PC-9 (cell line): ENCODE measurements at regions not wholly inside any gene's neighbourhood (a gene's known extent, or its start where the extent isn't known, plus 50 kb on each side); places are given as distances from the start of the nearest gene placed in this dataset.

Source experiments
- BruUV-seq: library from RNA; stranded (reverse); fragments of 400-500 nt; replicated peaks from 2 replicates; lab custom pipeline; 2021; lab: Mats Ljungman, UMichigan
- CTCF ChIA-PET: fragments of 300-600 bp; sonication (Branson Sonifier 250); formaldehyde crosslinking; loops from one replicate; lab custom pipeline; 2022; ENCODE audit warnings: antibody characterized with exemption; lab: Charles Lee
- POLR2A ChIA-PET: fragments of 300-600 bp; sonication (Branson Sonifier 250); formaldehyde crosslinking; loops from one replicate; lab custom pipeline; 2022; ENCODE audit warnings: antibody characterized with exemption; ENCODE audit not compliant: unreplicated experiment; lab: Charles Lee
- DNase-seq, 2 experiments: peaks; one replicate each; pipeline versions ENCODE4 v3.0.0 to v3.0.0-alpha.2; 2015 to 2022; ENCODE audit warnings: mixed read lengths in 1 of 2
- H2AFZ ChIP-seq: fragments of 200-600 bp; sonication (generic); 2 replicates; pipeline ENCODE4 v1.8.1; 2017; ENCODE audit warnings: antibody characterized with exemption
- H3F3A ChIP-seq: fragments of 200-600 bp; sonication (generic); 2 replicates; pipeline ENCODE4 v1.8.1; 2017; ENCODE audit warnings: antibody characterized with exemption, mild to moderate bottlenecking, low read depth; ENCODE audit not compliant: insufficient read depth
- H3K27ac ChIP-seq: fragments of 200-600 bp; sonication (generic); 2 replicates; pipeline ENCODE4 v1.6.1; 2016; ENCODE audit warnings: mixed run types
- H3K27me3 ChIP-seq: fragments of 200-600 bp; sonication (generic); 2 replicates; pipeline ENCODE4 v1.6.1; 2016; ENCODE audit warnings: low read depth, mixed run types; ENCODE audit not compliant: insufficient read depth
- H3K36me3 ChIP-seq: fragments of 200-600 bp; sonication (generic); 2 replicates; pipeline ENCODE4 v1.6.1; 2016; ENCODE audit warnings: low read depth, mixed run types
- H3K4me1 ChIP-seq: fragments of 200-600 bp; sonication (generic); replicated peaks from 2 replicates; pipeline ENCODE4 v1.6.1; 2016; ENCODE audit warnings: mixed run types; ENCODE audit not compliant: insufficient read depth
- H3K4me2 ChIP-seq: fragments of 200-600 bp; sonication (generic); 2 replicates; pipeline ENCODE4 v1.6.1; 2017; ENCODE audit warnings: mixed run types
- H3K4me3 ChIP-seq: fragments of 200-600 bp; sonication (generic); 2 replicates; pipeline ENCODE4 v1.6.1; 2016; ENCODE audit warnings: mixed run types
- H3K79me2 ChIP-seq: fragments of 200-600 bp; sonication (generic); 2 replicates; pipeline ENCODE4 v1.6.1; 2017; ENCODE audit warnings: low read depth, mixed run types
- H3K9me2 ChIP-seq: fragments of 200-600 bp; sonication (generic); 2 replicates; pipeline ENCODE4 v1.8.1; 2017; ENCODE audit warnings: mild to moderate bottlenecking; ENCODE audit not compliant: insufficient read depth
- H3K9me3 ChIP-seq: fragments of 200-600 bp; sonication (generic); 2 replicates; pipeline ENCODE4 v1.8.1; 2016; ENCODE audit warnings: low read depth; ENCODE audit not compliant: insufficient read depth
- H4K20me1 ChIP-seq: fragments of 200-600 bp; sonication (generic); 2 replicates; pipeline ENCODE4 v1.8.1; 2017; ENCODE audit not compliant: insufficient read depth
- EZH2 ChIP-seq: fragments of 200-600 bp; sonication (generic); IDR thresholded peaks from 2 replicates; pipeline ENCODE4 v1.8.0; 2017; ENCODE audit warnings: antibody characterized with exemption, low read depth
- intact Hi-C: fragments of 100-400 bp; cut with micrococcal nuclease; formaldehyde crosslinking; loops from one replicate; pipeline ENCODE4 v1.10.0; 2022; ENCODE audit not compliant: unreplicated experiment
- TF ChIP-seq, protein P1 (sequence below): fragments of 200-600 bp; sonication (generic); conservative IDR thresholded peaks from 2 replicates; pipeline ENCODE4 v1.6.1; 2017; ENCODE audit warnings: mixed run types, antibody characterized with exemption, mild to moderate bottlenecking, moderate library complexity

GRCh38 chr2:64817453-64817852 is 163.7 kb upstream of the SERTAD2 start:
- no peaks in the 10 kb centered on the region for H3K9me2 ChIP-seq
- no peak overlapping the region for H2AFZ ChIP-seq
- H3F3A ChIP-seq: peaks cover 13% of the 10 kb centered on the region; the same call in 1 of the 2 replicates
- no peaks in the 10 kb centered on the region for H3K27me3 ChIP-seq
- no peaks in the 10 kb centered on the region for H3K79me2 ChIP-seq
- no peak overlapping the region for H3K4me3 ChIP-seq
- no peak overlapping the region for H3K27ac ChIP-seq
- peaks cover 41% of the 10 kb centered on the region for H3K4me1 ChIP-seq
- H4K20me1 ChIP-seq: no peaks in the 10 kb centered on the region
- no peak overlapping the region for H3K4me2 ChIP-seq
- intact Hi-C loops: no loop called here
- no peaks in the 10 kb centered on the region for H3K36me3 ChIP-seq
- ChIA-PET POLR2A (interaction anchor here (0.7 kb wide), 1 partner anchor 21 kb away, joined by 10 read pairs; no protein-coding TSS in a partner anchor), CTCF (no interaction called here)
- no peak for DNase-seq
- BruUV-seq: no TSS peak
- TF ChIP-seq, protein P1, sequence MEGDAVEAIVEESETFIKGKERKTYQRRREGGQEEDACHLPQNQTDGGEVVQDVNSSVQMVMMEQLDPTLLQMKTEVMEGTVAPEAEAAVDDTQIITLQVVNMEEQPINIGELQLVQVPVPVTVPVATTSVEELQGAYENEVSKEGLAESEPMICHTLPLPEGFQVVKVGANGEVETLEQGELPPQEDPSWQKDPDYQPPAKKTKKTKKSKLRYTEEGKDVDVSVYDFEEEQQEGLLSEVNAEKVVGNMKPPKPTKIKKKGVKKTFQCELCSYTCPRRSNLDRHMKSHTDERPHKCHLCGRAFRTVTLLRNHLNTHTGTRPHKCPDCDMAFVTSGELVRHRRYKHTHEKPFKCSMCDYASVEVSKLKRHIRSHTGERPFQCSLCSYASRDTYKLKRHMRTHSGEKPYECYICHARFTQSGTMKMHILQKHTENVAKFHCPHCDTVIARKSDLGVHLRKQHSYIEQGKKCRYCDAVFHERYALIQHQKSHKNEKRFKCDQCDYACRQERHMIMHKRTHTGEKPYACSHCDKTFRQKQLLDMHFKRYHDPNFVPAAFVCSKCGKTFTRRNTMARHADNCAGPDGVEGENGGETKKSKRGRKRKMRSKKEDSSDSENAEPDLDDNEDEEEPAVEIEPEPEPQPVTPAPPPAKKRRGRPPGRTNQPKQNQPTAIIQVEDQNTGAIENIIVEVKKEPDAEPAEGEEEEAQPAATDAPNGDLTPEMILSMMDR: no peak
- TF ChIP-seq EZH2: no peak
- H3K9me3 ChIP-seq: no peaks in the 10 kb centered on the region

GRCh38 chr2:64818664-64819060 is 164.9 kb upstream of the SERTAD2 start:
- no peak overlapping the region for H3K4me3 ChIP-seq
- H3K9me2 ChIP-seq: no peaks in the 10 kb centered on the region
- no peaks in the 10 kb centered on the region for H3K9me3 ChIP-seq
- BruUV-seq: no TSS peak
- H3K36me3 ChIP-seq: no peaks in the 10 kb centered on the region
- ChIA-PET CTCF (interaction anchor here (0.6 kb wide), 1 partner anchor 757 kb away, joined by 4 read pairs; no protein-coding TSS in a partner anchor), POLR2A (no interaction called here)
- TF ChIP-seq, protein P1: no peak
- no peak for TF ChIP-seq EZH2
- no peaks in the 10 kb centered on the region for H3K79me2 ChIP-seq
- peaks cover 43% of the 10 kb centered on the region for H3K4me1 ChIP-seq
- H3K4me2 ChIP-seq: peak overlapping the region; percentile 27
- H2AFZ ChIP-seq: no peak overlapping the region
- intact Hi-C loops: no loop called here
- no peaks in the 10 kb centered on the region for H3K27me3 ChIP-seq
- H4K20me1 ChIP-seq: no peaks in the 10 kb centered on the region
- DNase-seq: no peak
- 0 out of 2 replicates have a peak overlapping the region, but pooled peaks have one; percentile 19 for H3K27ac ChIP-seq
- H3F3A ChIP-seq: peaks cover 13% of the 10 kb centered on the region; the same call in 1 of the 2 replicates

DNA sequence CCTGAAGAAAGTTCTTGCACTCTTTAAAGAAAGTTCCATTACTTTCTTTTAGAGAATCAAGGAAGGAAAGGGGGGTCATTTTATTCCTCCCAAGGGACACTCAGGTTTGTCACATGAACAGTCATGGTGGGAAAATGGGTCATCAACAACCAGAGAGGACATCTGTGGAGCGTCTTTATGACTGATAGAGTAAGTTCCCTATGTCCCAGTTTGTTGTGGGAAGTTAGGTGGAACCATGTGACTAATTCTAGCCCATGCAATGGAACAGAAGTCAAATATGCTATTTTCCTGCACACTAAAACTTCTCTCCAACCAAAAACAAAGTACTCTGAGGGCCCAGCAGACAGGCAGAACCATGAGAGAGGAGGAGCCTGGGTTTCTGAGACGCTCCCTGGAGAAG is 165.6 kb upstream of the SERTAD2 start:
- BruUV-seq: no TSS peak
- CTCF ChIA-PET: no interaction called here

More for the DNA sequence above, 165.6 kb upstream of the SERTAD2 start:
- Histone ChIP-seq H3F3A (peaks cover 13% of the 10 kb centered on the region; the same call in 1 of the 2 replicates), H3K4me3 (no peak overlapping the region), H3K27ac (no peak overlapping the region), H3K79me2 (no peaks in the 10 kb centered on the region), H3K9me2 (no peaks in the 10 kb centered on the region), H2AFZ (peak overlapping the region; percentile 45; the same call in 1 of the 2 replicates), H3K4me2 (no peak overlapping the region), H3K4me1 (peaks cover 43% of the 10 kb centered on the region), H3K27me3 (no peaks in the 10 kb centered on the region), H4K20me1 (no peaks in the 10 kb centered on the region), H3K36me3 (no peaks in the 10 kb centered on the region), H3K9me3 (no peaks in the 10 kb centered on the region)
- TF ChIP-seq, protein P1: no peak
- TF ChIP-seq EZH2: no peak
- no peak for DNase-seq
- POLR2A ChIA-PET: no interaction called here
- intact Hi-C loops: no loop called here
